Parathyroid adenoma (tissue), 2 donors: ENCODE measurements at regions not wholly inside any gene's neighbourhood (a gene's known extent, or its start where the extent isn't known, plus 50 kb on each side); places are given as distances from the start of the nearest gene placed in this dataset.

ENCODE experiments used
- H2AFZ ChIP-seq: fragments of 300-600 bp; sonication (generic); one replicate; pipeline ENCODE4 v1.7.0; 2017; ENCODE audit warnings: antibody characterized with exemption, mild to moderate bottlenecking
- H3K27ac ChIP-seq: fragments of 300-600 bp; sonication (generic); one replicate; pipeline ENCODE4 v1.7.0; 2017
- H3K27me3 ChIP-seq: fragments of 300-600 bp; sonication (generic); one replicate; pipeline ENCODE4 v1.7.0; 2017; ENCODE audit warnings: low read length; ENCODE audit not compliant: control insufficient read depth, insufficient read depth
- H3K36me3 ChIP-seq: fragments of 300-600 bp; sonication (generic); one replicate; pipeline ENCODE4 v1.7.0; 2017; ENCODE audit warnings: low read length; ENCODE audit not compliant: control insufficient read depth, insufficient read depth
- H3K4me1 ChIP-seq: fragments of 300-600 bp; sonication (generic); one replicate; pipeline ENCODE4 v1.7.0; 2017; ENCODE audit warnings: control low read depth
- H3K4me2 ChIP-seq: fragments of 300-600 bp; sonication (generic); one replicate; pipeline ENCODE4 v1.7.0; 2017; ENCODE audit warnings: low read length
- H3K4me3 ChIP-seq: fragments of 300-600 bp; sonication (generic); one replicate; pipeline ENCODE4 v1.7.0; 2017; ENCODE audit warnings: low read depth, low read length
- H3K79me2 ChIP-seq: fragments of 300-600 bp; sonication (generic); one replicate; pipeline ENCODE4 v1.7.0; 2017; ENCODE audit warnings: control low read depth
- H3K9ac ChIP-seq: fragments of 300-600 bp; sonication (generic); one replicate; pipeline ENCODE4 v1.7.0; 2017; ENCODE audit warnings: mild to moderate bottlenecking
- H3K9me3 ChIP-seq: fragments of 300-600 bp; sonication (generic); one replicate; pipeline ENCODE4 v1.7.0; 2017; ENCODE audit warnings: low read length; ENCODE audit not compliant: control insufficient read depth
- TF ChIP-seq, protein P1 (sequence below): fragments of 300-600 bp; sonication (generic); IDR thresholded peaks from one replicate; pipeline ENCODE4 v1.7.0; 2017; ENCODE audit warnings: antibody characterized with exemption, mild to moderate bottlenecking
- donor health status: primary hyperparathyroidism.

GRCh38 chr1:95548211-95548610, 314.2 kb downstream of the RWDD3 start:
- H3K36me3 ChIP-seq = no peaks in the 10 kb centered on the region
- no peak overlapping the region for H3K27ac ChIP-seq
- no peaks in the 10 kb centered on the region for H3K4me1 ChIP-seq
- H3K79me2 ChIP-seq = no peaks in the 10 kb centered on the region
- H3K9me3 ChIP-seq = no peaks in the 10 kb centered on the region
- no peak overlapping the region for H3K4me3 ChIP-seq
- no peaks in the 10 kb centered on the region for H3K27me3 ChIP-seq
- no peak overlapping the region for H2AFZ ChIP-seq
- H3K4me2 ChIP-seq = no peak overlapping the region
- TF ChIP-seq, protein P1, sequence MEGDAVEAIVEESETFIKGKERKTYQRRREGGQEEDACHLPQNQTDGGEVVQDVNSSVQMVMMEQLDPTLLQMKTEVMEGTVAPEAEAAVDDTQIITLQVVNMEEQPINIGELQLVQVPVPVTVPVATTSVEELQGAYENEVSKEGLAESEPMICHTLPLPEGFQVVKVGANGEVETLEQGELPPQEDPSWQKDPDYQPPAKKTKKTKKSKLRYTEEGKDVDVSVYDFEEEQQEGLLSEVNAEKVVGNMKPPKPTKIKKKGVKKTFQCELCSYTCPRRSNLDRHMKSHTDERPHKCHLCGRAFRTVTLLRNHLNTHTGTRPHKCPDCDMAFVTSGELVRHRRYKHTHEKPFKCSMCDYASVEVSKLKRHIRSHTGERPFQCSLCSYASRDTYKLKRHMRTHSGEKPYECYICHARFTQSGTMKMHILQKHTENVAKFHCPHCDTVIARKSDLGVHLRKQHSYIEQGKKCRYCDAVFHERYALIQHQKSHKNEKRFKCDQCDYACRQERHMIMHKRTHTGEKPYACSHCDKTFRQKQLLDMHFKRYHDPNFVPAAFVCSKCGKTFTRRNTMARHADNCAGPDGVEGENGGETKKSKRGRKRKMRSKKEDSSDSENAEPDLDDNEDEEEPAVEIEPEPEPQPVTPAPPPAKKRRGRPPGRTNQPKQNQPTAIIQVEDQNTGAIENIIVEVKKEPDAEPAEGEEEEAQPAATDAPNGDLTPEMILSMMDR = no peak
- H3K9ac ChIP-seq = no peak overlapping the region

GRCh38 chr1:95551201-95551600, 317.2 kb downstream of the RWDD3 start:
- TF ChIP-seq, protein P1 = no peak
- H3K27me3 ChIP-seq = no peaks in the 10 kb centered on the region
- H3K9ac ChIP-seq = no peak overlapping the region
- no peak overlapping the region for H3K4me2 ChIP-seq
- H3K79me2 ChIP-seq = no peaks in the 10 kb centered on the region
- no peaks in the 10 kb centered on the region for H3K4me1 ChIP-seq
- H3K36me3 ChIP-seq = no peaks in the 10 kb centered on the region
- no peaks in the 10 kb centered on the region for H3K9me3 ChIP-seq
- H3K27ac ChIP-seq = no peak overlapping the region
- H2AFZ ChIP-seq = no peak overlapping the region
- H3K4me3 ChIP-seq = no peak overlapping the region

- Histone ChIP-seq H3K4me1 (no peaks in the 10 kb centered on the region), H3K4me2 (no peak overlapping the region), H3K27me3 (no peaks in the 10 kb centered on the region), H3K4me3 (no peak overlapping the region), H3K27ac (no peak overlapping the region), H3K79me2 (no peaks in the 10 kb centered on the region), H3K36me3 (no peaks in the 10 kb centered on the region), H3K9me3 (no peaks in the 10 kb centered on the region), H2AFZ (no peak overlapping the region), H3K9ac (no peak overlapping the region)
- TF ChIP-seq, protein P1 = no peak
These were observed 319.6 kb downstream of the RWDD3 start for GRCh38 chr1:95553595-95553994.

DNA sequence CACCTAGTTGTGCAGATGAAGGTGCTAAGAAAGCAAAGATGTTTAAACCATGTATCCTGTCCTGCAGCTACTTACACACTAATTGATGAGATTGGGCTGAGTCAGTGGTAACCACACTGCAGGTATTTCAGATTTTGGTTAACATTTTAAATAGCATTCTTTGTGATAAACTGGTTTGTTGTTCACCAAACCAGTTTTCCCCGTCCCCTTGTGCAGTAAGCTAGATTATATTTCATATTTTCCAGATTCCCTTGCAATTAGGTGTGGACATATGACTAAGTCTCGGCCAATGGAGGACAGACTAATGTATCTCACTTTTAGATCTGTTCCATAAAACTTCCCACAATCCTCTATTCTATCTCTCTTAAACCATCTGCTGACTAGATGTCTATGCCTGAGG, 320.4 kb downstream of the RWDD3 start:
- Histone ChIP-seq H3K27me3 (no peaks in the 10 kb centered on the region), H2AFZ (no peak overlapping the region), H3K79me2 (no peaks in the 10 kb centered on the region), H3K4me3 (no peak overlapping the region), H3K27ac (no peak overlapping the region), H3K4me1 (no peaks in the 10 kb centered on the region), H3K9me3 (no peaks in the 10 kb centered on the region), H3K9ac (no peak overlapping the region), H3K4me2 (no peak overlapping the region), H3K36me3 (no peaks in the 10 kb centered on the region)
- TF ChIP-seq, protein P1 = no peak

- Histone ChIP-seq H3K27ac (no peak overlapping the region), H3K4me1 (no peaks in the 10 kb centered on the region), H2AFZ (no peak overlapping the region), H3K4me2 (no peak overlapping the region), H3K27me3 (no peaks in the 10 kb centered on the region), H3K9ac (no peak overlapping the region), H3K36me3 (no peaks in the 10 kb centered on the region), H3K9me3 (no peaks in the 10 kb centered on the region), H3K4me3 (no peak overlapping the region), H3K79me2 (no peaks in the 10 kb centered on the region)
- TF ChIP-seq, protein P1 = no peak
These were observed 324.8 kb downstream of the RWDD3 start for GRCh38 chr1:95558791-95559190.
